ENCODE measurements at regions not wholly inside any gene's neighbourhood (a gene's known extent, or its start where the extent isn't known, plus 50 kb on each side); places are given as distances from the start of the nearest gene placed in this dataset.
A peak's percentile ranks its signal among the peaks of the same experiment; 100 is the strongest.

GRCh38 chr5:58235299-58235698 lies 224.6 kb downstream of the PLK2 start:
- TF ChIP-seq CTCF (optimal IDR thresholded peaks at IDR 0.05 in 1 of 3, IDR thresholded peaks at IDR 0.05 in 1 of 3, conservative IDR thresholded peaks at IDR 0.05 in 1 of 3; ENCODE audit: extremely low read depth in 1 of 3, insufficient read depth in 2 of 3, low read length in 3 of 3) (no peak), EZH2 (IDR thresholded peaks at IDR 0.05; ENCODE audit: low read length) (no peak)
- no peak for FAIRE-seq
- dilution Hi-C loops (cut with MboI; ENCODE audit: extremely low pct_ligation_motif_present, low sequenced_read_pairs): no loop called here

GRCh38 chr5:58232130-58232529 lies 227.8 kb downstream of the PLK2 start:
- H2AFZ ChIP-seq (ENCODE audit: control insufficient read depth, low read length): no peak overlapping the region
- no peaks in the 10 kb centered on the region for H3K79me2 ChIP-seq (ENCODE audit: control insufficient read depth, insufficient read depth, low read length)
- H3K4me2 ChIP-seq (ENCODE audit: control insufficient read depth, extremely low read depth, insufficient read depth, low read depth, low read length): no peak overlapping the region
- H3K9me1 ChIP-seq (ENCODE audit: control insufficient read depth, extremely low read depth, insufficient read depth, low read length): no peaks in the 10 kb centered on the region
- H3K27me3 ChIP-seq (ENCODE audit: control insufficient read depth, extremely low read depth, insufficient read depth, low read length): no peaks in the 10 kb centered on the region
- no peak overlapping the region for H3K9ac ChIP-seq (ENCODE audit: control insufficient read depth, extremely low read depth, insufficient read depth, low read length)
- no peak for FAIRE-seq
- H3K9me3 ChIP-seq (ENCODE audit: control insufficient read depth, low read depth, low read length): no peaks in the 10 kb centered on the region
- H3K4me1 ChIP-seq (ENCODE audit: control insufficient read depth, extremely low read depth, insufficient read depth, low read length): no peaks in the 10 kb centered on the region
- TF ChIP-seq EZH2 (IDR thresholded peaks at IDR 0.05; ENCODE audit: low read length): no peak
- no peaks in the 10 kb centered on the region for H3K36me3 ChIP-seq (ENCODE audit: control insufficient read depth in 2 of 2, extremely low read depth in 1 of 2, insufficient read depth in 2 of 2, low read length in 2 of 2)
- no peak overlapping the region for H3K4me3 ChIP-seq (ENCODE audit: control insufficient read depth in 2 of 3, extremely low read depth in 1 of 3, insufficient read depth in 2 of 3, low read depth in 1 of 3, low read length in 3 of 3)
- no peak overlapping the region for H3K27ac ChIP-seq (ENCODE audit: control insufficient read depth, insufficient read depth, low read length)
- DNase-seq (ENCODE audit: low read depth, low spot score): no peak
- dilution Hi-C loops (cut with MboI; ENCODE audit: extremely low pct_ligation_motif_present, low sequenced_read_pairs): no loop called here
- no peaks in the 10 kb centered on the region for H4K20me1 ChIP-seq (ENCODE audit: control insufficient read depth, extremely low read depth, insufficient read depth, low read length)

More at GRCh38 chr5:58235299-58235698, 224.6 kb downstream of the PLK2 start:
- Histone ChIP-seq H3K9me3 (ENCODE audit: control insufficient read depth, low read depth, low read length) (no peaks in the 10 kb centered on the region), H3K36me3 (ENCODE audit: control insufficient read depth in 2 of 2, extremely low read depth in 1 of 2, insufficient read depth in 2 of 2, low read length in 2 of 2) (no peaks in the 10 kb centered on the region), H3K27me3 (ENCODE audit: control insufficient read depth, extremely low read depth, insufficient read depth, low read length) (no peaks in the 10 kb centered on the region), H3K9me1 (ENCODE audit: control insufficient read depth, extremely low read depth, insufficient read depth, low read length) (no peaks in the 10 kb centered on the region), H3K79me2 (ENCODE audit: control insufficient read depth, insufficient read depth, low read length) (no peaks in the 10 kb centered on the region), H3K4me3 (ENCODE audit: control insufficient read depth in 2 of 3, extremely low read depth in 1 of 3, insufficient read depth in 2 of 3, low read depth in 1 of 3, low read length in 3 of 3) (no peak overlapping the region), H3K9ac (ENCODE audit: control insufficient read depth, extremely low read depth, insufficient read depth, low read length) (no peak overlapping the region), H3K27ac (ENCODE audit: control insufficient read depth, insufficient read depth, low read length) (no peak overlapping the region), H3K4me2 (ENCODE audit: control insufficient read depth, extremely low read depth, insufficient read depth, low read depth, low read length) (no peak overlapping the region), H3K4me1 (ENCODE audit: control insufficient read depth, extremely low read depth, insufficient read depth, low read length) (peaks cover 5% of the 10 kb centered on the region), H4K20me1 (ENCODE audit: control insufficient read depth, extremely low read depth, insufficient read depth, low read length) (no peaks in the 10 kb centered on the region), H2AFZ (ENCODE audit: control insufficient read depth, low read length) (no peak overlapping the region)
- DNase-seq (ENCODE audit: low read depth, low spot score): no peak

- Histone ChIP-seq H3K9ac (ENCODE audit: control insufficient read depth, extremely low read depth, insufficient read depth, low read length) (no peak overlapping the region), H3K4me2 (ENCODE audit: control insufficient read depth, extremely low read depth, insufficient read depth, low read depth, low read length) (no peak overlapping the region), H3K36me3 (ENCODE audit: control insufficient read depth in 2 of 2, extremely low read depth in 1 of 2, insufficient read depth in 2 of 2, low read length in 2 of 2) (no peaks in the 10 kb centered on the region), H3K9me1 (ENCODE audit: control insufficient read depth, extremely low read depth, insufficient read depth, low read length) (no peaks in the 10 kb centered on the region), H2AFZ (ENCODE audit: control insufficient read depth, low read length) (no peak overlapping the region), H3K4me3 (ENCODE audit: control insufficient read depth in 2 of 3, extremely low read depth in 1 of 3, insufficient read depth in 2 of 3, low read depth in 1 of 3, low read length in 3 of 3) (no peak overlapping the region), H4K20me1 (ENCODE audit: control insufficient read depth, extremely low read depth, insufficient read depth, low read length) (no peaks in the 10 kb centered on the region), H3K4me1 (ENCODE audit: control insufficient read depth, extremely low read depth, insufficient read depth, low read length) (no peaks in the 10 kb centered on the region), H3K27ac (ENCODE audit: control insufficient read depth, insufficient read depth, low read length) (no peak overlapping the region), H3K9me3 (ENCODE audit: control insufficient read depth, low read depth, low read length) (no peaks in the 10 kb centered on the region), H3K27me3 (ENCODE audit: control insufficient read depth, extremely low read depth, insufficient read depth, low read length) (no peaks in the 10 kb centered on the region), H3K79me2 (ENCODE audit: control insufficient read depth, insufficient read depth, low read length) (no peaks in the 10 kb centered on the region)
- DNase-seq (ENCODE audit: low read depth, low spot score) (no peak), FAIRE-seq (peak; percentile 46)
- dilution Hi-C loops (cut with MboI; ENCODE audit: extremely low pct_ligation_motif_present, low sequenced_read_pairs): no loop called here
- TF ChIP-seq EZH2 (IDR thresholded peaks at IDR 0.05; ENCODE audit: low read length): no peak
These were observed 228.8 kb downstream of the PLK2 start for GRCh38 chr5:58231041-58231440.
